GM20000 (cell line): ENCODE measurements at regions not wholly inside any gene's neighbourhood (a gene's known extent, or its start where the extent isn't known, plus 50 kb on each side); places are given as distances from the start of the nearest gene placed in this dataset.
A peak's percentile ranks its signal among the peaks of the same experiment; 100 is the strongest.

Source experiments
- DNase-seq: peaks from one replicate; pipeline ENCODE4 v3.0.0; 2012; ENCODE audit warnings: low spot score
- TF ChIP-seq, protein P1 (sequence below): IDR thresholded peaks from 2 replicates; pipeline ENCODE4 v1.5.1; 2012; ENCODE audit warnings: mild to moderate bottlenecking, control low read depth; ENCODE audit errors: extremely low read depth, missing control alignments

DNA sequence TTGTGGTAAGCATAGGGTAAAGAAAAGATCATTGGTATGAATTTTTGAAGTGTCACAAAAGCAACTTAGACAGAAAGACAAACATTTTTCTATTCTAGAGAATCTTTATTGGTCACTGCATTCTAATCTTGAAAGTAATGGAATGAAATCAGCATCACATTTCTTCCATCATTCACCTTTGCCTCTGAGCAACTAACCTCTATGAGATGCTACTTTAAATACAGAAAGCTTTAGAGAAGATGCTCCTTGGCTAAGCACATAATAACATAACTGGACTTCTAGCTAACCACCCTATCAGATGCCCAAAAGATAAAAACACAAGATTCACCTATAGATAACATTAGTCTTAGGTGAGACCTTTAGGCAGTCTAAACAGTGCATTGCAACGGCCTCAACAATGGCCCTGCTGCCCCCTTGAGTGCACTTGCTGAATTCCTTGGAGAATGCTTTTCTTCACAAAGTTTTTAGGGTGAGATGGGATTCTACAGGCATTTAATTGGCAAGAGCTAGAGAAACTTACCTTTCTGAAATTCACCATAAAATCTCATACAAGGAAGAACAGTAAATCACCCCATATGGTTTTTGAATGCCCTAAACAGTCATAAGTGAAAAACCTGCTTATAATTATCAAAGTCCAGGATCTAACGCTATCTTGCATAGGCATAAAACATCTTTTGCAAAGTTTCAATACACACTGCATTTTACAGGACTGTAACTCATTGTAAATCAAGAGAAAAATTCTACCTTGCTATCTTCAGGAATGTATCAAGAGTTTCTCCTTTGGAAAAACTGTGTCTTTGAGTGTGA, 791.3 kb upstream of the CHAC2 start:
- TF ChIP-seq, protein P1, sequence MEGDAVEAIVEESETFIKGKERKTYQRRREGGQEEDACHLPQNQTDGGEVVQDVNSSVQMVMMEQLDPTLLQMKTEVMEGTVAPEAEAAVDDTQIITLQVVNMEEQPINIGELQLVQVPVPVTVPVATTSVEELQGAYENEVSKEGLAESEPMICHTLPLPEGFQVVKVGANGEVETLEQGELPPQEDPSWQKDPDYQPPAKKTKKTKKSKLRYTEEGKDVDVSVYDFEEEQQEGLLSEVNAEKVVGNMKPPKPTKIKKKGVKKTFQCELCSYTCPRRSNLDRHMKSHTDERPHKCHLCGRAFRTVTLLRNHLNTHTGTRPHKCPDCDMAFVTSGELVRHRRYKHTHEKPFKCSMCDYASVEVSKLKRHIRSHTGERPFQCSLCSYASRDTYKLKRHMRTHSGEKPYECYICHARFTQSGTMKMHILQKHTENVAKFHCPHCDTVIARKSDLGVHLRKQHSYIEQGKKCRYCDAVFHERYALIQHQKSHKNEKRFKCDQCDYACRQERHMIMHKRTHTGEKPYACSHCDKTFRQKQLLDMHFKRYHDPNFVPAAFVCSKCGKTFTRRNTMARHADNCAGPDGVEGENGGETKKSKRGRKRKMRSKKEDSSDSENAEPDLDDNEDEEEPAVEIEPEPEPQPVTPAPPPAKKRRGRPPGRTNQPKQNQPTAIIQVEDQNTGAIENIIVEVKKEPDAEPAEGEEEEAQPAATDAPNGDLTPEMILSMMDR: no peak
- DNase-seq: peak; percentile 6

DNA sequence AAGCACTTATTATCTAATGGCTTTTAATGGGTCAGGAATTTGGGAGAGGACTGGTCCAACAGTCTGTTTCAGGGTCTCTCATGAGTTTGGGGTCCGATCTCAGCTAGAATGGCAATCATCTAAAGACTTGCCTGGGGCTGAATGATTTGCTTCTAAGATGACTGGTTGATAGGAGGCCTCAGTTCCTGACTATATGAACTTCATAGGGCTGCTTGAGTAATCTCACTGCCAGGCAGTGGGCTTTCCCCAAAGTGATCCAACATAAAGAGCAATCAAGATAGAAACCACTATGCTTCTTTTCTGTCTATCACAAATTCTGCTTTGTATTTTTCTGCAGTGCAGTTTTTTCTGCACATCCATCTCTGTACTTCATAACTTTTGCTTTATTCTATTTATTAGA, 793.5 kb upstream of the CHAC2 start:
- DNase-seq: no peak
- TF ChIP-seq, protein P1: no peak

DNA sequence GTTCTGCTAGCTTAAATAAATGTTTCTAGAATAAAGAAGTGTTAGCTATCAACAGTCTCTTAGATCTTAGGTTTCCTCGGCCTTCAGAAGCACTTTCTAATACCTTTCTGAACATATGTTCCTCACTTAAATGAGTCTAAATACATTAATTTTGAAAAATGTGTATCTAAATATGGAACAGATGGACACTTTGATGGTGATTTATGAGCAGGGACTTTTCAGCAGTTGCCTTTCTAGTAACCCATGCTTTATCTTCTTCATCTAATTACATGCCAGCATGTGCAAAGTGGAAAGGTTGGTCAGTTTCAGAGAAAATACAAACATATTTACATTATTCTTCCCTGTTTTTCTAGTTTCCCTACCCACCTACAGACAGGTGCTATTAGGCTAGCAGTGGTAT, 797.0 kb upstream of the CHAC2 start:
- TF ChIP-seq, protein P1: no peak
- DNase-seq: no peak

- DNase-seq: no peak
- TF ChIP-seq, protein P1: no peak
Observed at GRCh38 chr2:52968043-52968442, 799.6 kb upstream of the CHAC2 start.

- no peak for DNase-seq
Observed at GRCh38 chr2:52964916-52965530, 802.6 kb upstream of the CHAC2 start.

GRCh38 chr2:52961403-52961802, 806.2 kb upstream of the CHAC2 start:
- TF ChIP-seq, protein P1: no peak

More at GRCh38 chr2:52964916-52965530, 802.6 kb upstream of the CHAC2 start:
- TF ChIP-seq, protein P1: no peak

GRCh38 chr2:52960881-52961280, 806.7 kb upstream of the CHAC2 start:
- DNase-seq: no peak
- TF ChIP-seq, protein P1: no peak

More at GRCh38 chr2:52961403-52961802, 806.2 kb upstream of the CHAC2 start:
- DNase-seq: no peak
